GM18511 (cell line): ENCODE measurements at regions not wholly inside any gene's neighbourhood (a gene's known extent, or its start where the extent isn't known, plus 50 kb on each side); places are given as distances from the start of the nearest gene placed in this dataset.

ENCODE experiments used
- ATAC-seq: cut with Tn5 transposase; IDR thresholded peaks from one replicate; pipeline ENCODE4 v1.9.1; 2021; ENCODE audit warnings: mild to moderate bottlenecking, moderate library complexity; ENCODE audit not compliant: unreplicated experiment

DNA sequence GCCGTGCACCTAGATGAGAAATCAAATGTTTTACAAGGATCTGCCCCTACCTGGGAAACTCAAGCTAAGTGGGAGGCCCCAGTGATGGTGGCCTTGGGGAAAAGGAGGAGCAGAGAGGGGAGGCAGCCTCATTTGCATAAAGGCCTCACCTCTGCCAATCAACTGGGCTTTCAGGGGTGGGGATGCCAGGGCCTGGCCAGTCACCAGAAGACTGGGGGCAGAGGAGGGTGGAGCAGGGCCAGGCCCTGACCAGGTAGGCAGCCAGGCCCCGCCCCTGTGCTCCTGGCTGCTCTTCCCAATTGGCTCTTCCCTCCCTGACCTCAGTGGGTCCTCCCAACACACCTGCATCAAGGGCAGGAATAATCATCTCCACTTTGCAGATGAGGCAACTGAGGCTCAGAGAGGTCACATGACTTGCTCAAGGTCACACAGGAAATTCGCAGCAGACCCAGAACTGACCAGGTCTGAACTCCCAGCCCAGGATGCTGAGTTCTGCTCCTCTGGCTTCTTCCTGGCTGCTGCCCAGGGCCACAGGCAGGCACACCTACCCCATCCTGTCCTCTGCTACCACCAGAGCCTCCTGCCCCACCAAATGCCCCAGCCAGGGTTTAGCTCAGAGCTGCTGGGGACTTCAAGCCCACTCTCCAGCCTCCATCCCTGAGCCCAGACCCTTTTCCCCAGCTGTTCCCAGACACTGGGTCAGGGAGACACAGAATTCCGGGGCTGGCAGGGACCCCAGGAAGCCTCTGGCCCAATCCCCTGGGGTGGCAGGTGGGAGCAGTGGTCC is 677.9 kb downstream of the MATN1 start:
- ATAC-seq, result no peak

DNA sequence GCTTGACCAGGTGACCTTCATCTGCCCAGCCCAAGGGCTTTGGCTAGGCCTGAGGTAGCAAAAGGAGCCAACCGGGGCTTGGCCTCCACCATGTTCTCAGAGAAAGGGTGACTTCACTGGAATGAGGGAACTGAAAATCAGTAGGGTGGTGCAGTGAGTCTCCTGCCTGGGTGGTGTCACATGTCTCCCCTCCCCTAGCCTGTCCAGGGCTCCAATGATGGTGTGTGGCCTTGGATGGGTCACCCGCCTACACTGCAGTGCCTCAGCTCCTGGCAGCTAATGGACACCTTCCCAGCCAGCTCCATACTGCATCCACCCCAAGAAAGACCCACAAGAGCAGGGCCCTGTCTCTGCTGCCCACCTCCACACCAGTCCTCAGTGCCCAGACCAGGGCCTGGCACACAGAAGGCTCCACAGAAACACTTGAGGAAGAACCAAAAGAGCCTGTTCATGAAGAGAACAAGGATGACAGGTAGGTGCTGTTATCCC is 678.7 kb downstream of the MATN1 start:
- ATAC-seq, result no peak

DNA sequence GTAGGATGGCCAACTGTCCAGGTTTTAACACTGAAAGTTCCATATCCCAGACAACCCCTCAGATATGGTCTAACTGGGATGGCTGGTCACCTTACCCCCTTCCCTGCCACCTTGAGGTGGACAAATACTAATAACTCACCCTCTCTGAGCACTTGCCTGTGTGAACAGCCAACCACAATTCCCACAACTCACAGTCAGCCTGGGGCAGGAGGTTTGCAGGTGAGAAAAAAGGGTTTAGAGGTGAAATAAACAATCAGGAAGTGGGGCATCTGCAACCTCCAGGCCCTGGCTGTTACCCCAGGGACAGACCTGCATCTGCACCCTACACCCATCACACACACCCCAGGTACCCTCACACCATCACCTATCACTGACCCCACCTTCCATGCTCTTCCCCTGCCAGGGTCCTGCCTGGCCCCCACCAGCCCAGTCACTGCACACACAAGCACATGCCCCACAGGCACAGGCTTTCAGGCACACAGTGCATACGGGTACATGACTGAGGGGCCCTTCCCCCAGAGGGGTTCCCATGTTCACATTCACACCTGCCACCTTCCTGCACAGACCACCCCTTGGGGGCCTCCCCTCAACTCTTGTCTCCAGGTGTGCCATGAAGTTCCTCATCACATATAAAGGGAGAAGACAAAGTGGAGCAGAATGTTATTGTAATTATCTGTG is 679.5 kb downstream of the MATN1 start:
- no peak for ATAC-seq

DNA sequence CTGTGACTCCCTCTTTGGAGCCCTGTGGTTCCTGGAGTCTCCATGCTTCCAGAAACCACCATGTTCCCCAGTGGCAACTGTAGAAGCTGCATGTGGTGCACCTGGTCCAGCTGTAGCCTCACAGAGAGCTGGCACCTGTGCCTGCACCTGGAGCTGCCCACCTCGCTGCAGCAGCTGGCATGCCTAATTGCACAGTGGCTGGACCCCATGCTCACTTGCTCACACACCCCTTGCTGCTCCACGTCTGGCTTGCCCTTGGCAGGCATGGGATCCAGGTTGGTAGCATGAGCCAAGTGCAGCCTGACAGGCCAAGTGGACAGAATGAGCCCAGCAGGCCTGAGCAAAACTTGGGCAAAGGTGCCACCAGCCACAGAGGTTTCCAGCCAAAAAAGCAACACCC is 680.1 kb downstream of the MATN1 start:
- no peak for ATAC-seq

DNA sequence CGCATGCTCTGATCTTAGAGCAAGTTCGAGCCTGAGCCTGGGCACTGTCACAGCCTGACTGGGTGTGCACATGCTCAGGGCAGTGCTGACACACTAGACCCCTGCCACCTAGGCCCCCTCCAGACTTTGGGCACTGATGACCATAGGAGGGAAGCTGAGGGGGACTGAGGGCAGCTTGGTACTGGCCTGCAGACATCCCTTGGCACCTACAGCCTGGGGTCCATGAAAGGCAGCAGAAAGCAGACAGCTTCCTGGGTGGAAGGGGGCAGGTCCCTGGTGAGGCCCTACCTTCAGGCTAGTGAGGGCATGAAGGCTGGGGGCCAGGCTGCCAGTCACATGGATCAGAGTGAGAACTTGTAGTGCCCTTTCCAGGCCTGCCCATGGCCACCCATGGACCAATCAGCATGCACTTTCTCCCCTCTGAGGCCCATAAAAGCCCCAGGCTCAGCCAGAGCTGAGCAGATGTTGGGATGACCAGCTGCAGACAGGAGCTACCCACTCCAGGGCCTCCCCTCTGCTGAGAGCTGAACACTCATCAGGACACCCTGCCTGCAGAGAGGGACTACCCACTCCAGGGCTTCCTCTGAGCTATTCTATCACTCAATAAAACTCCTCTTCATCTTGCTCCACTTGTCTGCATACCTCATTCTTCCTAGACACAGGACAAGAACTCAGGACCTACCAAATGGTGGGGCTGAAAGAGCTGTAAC is 680.8 kb downstream of the MATN1 start:
- no peak for ATAC-seq

DNA sequence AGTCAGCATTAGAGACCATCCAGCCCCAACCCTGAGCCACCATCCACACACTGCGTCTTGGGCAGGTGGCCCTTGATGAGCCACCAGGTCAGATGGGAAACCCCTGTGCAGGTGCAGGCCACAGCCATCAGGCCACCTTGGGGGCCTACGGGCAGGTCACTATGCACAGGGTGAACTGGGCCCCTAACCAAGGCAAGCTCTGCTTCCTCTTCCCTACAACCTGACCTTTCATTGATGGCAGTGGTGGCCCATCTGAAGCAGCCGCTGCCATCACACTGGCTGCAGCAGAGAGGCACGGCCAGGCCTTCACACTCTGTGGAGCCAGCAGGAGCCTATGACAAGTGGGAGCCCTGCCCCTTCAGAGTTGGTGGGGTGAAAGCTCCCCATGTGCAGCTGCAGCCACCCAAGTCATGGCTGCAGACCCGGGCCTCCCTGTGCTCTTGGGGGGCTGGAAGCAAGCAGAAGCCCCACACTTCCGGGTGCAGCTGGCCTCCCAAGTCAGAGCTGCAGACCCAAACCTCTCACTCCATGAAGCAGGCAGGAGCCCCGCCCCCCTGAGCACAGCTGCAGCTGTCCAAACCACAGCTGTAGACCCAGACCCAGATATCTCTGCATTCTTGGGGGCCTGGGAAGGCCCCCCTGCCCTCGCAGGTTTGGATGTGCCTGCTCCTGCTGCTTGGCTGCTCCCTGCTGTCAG is 681.5 kb downstream of the MATN1 start:
- no peak for ATAC-seq

DNA sequence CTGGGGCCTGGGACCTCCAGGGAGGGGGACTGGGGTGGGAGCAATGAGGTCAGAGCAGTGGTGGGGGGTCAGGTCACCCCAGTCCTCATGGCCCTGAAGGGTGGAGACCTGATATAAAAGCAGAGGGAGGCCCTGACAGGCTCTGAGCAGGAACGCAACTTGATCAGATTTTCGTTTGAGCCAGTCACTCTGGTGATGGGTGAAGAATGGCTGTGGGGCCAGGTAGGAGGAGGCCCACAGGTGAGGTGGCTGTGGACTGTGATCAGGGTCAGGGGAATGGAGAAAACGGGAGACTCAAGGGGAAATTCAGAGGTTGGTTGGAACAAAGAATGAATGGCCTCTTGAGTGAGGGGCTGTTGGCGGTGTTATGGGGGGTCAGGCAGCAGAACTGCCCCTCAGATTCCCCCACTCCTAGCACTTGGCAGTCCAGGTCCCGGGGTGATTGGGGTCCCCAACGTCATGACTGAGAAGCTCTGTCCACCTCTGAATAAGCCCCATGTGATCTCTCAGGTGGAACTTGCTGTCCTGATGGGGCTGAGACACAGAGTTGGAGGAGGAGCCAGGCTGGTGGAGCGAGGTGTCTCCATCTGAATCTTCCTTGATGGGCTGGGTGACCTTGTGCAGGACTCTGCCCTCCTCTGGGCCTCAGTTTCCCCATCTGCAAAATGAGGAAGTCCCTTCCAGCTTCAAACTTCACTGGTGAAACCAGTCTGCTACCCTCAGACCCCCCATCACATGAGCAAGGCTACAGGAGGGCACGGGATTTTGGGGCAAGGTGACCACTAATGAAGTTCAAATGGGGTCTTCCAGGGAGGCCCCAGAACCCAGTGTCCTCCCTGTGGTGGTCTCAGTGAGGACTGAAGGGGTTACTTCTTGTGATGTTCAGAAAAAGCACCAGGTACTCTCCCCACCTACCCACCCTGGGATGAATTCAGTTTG is 683.0 kb downstream of the MATN1 start:
- ATAC-seq, result no peak

DNA sequence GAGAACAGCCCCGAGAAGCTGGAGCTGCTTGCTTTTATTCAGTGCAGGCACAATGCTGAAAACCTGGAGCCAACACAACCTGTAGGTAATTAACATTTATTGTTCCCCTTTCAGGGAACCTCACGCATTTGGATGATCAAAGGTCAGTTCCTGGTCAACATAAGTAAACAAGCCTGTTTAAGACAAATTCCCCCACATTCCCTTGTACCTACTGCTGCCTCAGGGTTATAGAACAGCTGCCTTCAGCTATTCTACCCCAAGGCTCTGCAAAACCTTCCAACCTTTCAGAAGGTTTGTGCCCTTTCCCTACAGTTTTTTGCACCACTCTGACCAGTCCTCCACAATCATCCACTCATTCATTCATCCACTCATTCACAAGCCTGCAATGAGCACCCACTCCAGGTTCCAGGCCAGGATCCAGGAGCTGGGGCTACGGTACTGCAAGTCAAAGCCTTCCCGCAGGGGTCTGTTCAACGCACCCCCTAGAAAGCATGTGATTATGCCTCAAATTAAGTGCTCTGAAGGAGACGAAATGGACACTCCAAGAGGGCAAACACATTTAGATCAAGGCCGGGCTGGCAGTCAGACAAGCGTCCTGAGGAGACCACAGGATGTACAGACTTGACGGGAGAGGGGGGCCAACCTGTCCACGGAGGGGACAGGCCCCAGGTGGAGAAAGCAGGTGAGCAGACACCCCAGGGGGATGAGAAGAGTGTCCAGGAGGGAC is 683.9 kb downstream of the MATN1 start:
- no peak for ATAC-seq

DNA sequence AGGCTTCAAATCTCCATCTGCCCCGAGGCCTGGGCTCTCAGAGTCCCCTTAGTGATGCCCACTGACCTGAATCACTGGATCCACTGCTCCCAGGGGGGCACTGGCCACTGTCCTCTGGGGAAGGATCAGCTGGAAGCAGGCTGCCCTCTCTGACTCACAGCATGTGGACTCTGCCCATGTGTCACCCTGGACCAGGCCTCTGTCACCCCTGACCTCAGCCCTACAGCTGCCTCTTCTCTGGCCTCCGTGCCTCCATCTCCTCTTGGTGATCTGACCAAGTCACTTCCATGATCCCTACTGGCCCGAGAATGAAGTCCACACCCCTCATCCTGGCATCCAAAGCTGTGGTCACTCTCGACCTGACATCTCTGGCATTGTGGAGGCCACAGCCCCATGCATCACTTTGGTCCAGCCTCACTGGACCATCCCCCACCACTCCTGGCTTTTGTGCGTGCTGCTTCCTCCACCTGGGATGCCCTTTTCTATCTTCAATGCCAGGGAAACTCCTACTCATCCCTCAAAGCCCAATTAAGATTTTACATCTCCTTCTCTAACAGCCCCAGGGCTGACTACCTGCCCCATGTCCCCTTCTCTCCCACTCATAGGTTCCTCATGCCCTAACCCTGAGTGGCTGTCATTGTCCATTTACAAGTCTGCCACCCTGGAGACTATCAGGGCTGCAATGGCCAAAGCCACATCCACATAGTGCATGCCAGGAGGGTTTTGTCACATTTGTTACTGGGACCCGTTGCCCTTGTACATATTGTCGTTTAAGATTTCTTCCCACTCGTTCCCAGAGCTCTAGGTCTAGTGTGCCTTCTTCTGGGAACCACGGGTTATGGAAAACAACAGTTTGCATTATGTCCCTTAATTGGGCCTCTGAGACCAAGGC is 685.0 kb downstream of the MATN1 start:
- ATAC-seq, result no peak

DNA sequence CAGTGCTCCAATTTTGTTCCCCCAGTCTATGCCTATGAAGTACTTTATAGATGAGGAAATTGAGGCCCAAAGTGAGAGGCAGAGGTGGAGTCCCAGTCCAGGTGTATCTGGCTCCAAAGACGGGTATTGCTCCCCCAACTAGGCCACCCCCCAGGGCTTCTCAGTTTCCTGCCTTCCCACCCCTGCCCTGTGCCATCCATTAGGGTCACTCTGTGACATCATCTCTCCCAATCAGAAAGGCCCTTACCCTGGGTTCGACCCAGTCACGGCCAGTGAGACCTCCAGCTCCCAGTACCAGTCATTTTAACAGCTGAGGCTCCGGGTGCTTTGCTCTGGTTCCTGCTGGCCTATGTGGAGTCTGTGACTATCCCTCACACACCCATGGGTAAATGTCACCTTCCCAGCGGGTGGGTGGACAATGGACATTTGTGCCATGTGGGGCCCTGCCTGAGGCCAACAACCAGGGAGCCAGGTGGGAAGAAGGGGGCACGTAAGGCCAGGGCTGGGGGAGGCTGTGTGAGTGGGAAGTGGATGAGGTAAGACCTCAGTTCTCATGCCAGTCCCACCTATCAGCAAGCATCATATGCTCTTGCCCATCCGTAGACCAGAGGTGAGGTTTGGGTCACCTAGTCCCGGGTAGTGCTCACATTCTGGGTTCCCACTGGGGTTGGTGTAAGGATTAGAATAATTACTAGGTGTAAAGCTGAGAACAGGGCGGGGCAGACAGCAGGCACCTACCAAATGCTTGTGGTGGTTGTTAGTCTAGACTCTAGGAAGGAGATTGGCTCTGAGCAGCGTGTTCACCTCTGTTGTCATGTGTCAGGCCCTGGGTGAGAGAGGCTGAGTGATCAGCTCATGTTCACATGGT is 685.9 kb downstream of the MATN1 start:
- ATAC-seq, result no peak

DNA sequence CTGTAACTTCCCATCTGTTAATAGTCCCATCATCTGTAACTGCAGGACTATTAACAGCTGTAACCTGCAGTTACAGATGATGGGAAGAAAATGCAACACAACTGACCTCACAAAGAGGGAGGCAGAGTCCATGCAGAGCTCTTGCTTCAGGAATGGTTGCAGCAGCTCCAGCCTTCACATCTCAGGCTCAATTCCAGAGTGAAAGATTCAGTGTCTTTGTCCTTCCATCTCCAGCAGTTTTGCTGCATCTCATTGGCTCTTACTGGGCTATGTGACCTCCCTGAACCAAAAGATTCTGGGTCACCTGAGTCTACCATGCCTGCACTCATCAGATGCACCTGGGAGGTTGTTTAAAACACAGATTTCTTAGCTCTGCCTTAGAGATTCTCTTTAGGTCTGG is 686.7 kb downstream of the MATN1 start:
- ATAC-seq, result no peak

DNA sequence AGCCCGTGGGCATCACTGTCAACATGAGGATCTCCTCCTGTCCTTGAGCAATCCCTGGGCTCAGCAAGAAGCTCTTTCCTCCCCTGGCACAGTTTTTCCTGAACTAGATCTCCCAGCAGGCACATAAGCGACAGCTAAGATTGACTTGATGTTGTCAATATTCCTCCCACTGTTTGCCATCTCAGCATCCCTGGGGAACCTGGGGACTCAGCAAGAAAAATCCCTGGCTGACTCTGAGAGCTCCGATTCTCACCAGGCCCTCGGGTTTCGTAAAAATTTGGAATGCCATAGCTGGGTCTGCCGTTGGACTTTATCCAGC is 687.2 kb downstream of the MATN1 start:
- ATAC-seq, result no peak

DNA sequence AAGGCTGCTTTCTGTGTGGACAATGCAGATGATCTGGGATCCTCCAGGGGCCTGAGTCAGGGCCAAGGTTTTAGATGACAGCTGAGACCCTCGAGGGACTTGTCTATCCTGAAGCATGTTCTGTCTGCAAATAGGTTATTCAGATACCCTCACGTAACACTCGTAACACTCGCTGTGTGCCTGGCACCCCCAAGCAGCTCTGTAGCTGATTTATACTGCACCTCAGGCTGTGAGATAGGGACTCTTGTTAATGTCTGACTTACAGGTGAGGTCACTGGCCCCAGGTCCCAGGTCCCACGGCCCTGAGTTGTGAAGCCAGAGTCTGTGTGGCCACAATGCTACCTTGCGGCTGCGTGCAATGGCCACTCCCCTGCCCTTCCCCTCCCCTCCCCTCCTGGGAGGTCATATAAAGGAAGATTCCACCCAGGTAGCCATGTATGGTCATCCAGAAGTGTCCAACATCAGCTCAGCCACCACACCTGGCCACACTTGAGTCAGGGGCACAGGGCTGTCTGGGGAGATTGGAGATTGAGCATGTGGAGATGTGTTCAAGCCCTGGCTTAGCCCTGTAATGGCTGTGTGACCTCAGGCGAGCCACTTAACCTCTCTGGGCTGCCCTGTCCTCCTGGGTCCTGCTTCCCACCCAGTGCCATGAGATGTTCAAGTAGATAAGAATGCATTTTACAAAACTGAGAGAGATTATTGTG is 687.7 kb downstream of the MATN1 start:
- ATAC-seq, result no peak

DNA sequence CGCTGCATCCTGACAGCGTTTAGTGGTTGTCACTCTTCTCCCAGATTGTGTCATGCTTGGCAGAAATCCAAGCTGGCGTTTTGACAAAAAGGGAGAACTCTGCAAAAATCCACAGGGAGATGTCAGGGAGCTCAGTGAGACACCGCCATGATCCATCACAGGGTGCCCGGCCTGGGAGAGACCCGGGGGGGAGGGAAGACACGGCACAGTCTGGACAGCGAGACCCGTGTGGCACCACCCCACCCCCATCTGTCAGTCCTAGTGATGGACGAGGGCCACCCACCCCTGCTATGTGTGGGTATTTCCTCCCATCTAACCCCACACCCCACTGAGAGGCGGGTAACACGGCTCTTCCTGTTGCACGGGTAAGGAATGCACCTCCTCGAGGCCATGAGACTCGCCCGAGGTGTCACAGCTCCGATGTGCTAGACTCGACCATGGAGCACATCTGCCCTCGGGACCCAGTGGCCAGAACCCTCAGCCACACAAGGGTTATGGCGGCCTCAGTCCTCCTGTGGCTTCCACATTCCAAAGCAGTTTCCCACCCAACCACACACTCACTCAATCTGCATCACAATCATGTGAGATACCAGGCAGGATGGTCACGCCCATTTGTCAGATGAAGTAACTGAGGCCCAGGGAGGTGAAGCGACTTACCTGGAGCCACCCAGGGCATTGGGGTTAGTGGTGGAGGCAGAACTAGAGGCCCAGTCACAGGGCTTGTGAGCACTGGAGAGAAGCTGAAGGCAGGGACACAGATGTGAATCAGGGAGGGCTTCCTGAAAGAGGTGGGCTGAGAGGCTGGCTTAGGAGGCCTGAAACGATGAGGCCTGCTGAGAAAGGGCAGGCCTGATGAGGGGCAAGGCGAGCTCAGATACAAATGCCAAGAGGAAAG is 688.5 kb downstream of the MATN1 start:
- ATAC-seq, result no peak

DNA sequence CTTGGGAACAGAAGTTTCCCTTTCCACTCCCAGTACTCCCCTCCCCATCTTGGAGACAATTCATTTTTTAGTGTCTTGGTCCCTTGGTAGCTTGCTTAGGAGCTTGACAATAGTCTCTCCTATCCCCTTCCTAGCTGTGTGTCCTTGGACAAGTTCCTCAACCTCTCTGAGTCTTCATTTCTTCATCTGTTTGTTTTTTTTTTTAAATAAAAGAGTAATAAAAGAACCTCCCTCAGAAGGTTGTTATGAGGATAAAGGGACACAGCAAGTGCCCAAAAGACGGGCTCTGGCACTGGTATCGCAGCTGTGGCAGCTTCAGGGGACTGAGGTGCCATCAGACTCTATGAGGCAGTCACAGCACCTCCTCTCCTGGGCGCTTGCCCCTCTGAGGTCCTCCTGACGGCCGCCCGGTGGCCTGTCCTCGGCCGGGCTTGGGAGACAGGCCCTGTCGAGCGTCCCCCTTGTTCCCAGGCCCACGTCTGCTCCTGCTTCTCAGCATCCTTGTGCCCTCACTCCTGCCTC is 689.2 kb downstream of the MATN1 start:
- no peak for ATAC-seq
